Mucosa of rectum (tissue), 2 donors: ENCODE measurements at regions not wholly inside any gene's neighbourhood (a gene's known extent, or its start where the extent isn't known, plus 50 kb on each side); places are given as distances from the start of the nearest gene placed in this dataset.

Experiments used
- H3K27ac ChIP-seq, 2 donors: one replicate each; pipeline ENCODE4 v1.7.0; 2013; ENCODE audit warnings: inconsistent platforms in 2 of 2, low read depth in 2 of 2, low read length in 2 of 2
- H3K27me3 ChIP-seq, 2 donors: one replicate each; pipeline ENCODE4 v1.7.0; 2013; ENCODE audit warnings: low read length in 2 of 2; ENCODE audit not compliant: control insufficient read depth in 2 of 2, insufficient read depth in 2 of 2
- H3K36me3 ChIP-seq, 2 donors: one replicate each; pipeline ENCODE4 v1.7.0; 2013; ENCODE audit warnings: low read length in 2 of 2; ENCODE audit not compliant: control insufficient read depth in 2 of 2, insufficient read depth in 2 of 2
- H3K4me1 ChIP-seq, 2 donors: one replicate each; pipeline ENCODE4 v1.7.0; 2013; ENCODE audit warnings: low read length in 2 of 2, mild to moderate bottlenecking in 1 of 2; ENCODE audit not compliant: control insufficient read depth in 2 of 2, insufficient read depth in 2 of 2
- H3K4me3 ChIP-seq, 2 donors: one replicate each; pipeline ENCODE4 v1.7.0; 2013; ENCODE audit warnings: low read length in 2 of 2
- H3K9ac ChIP-seq, 2 donors: one replicate each; pipeline ENCODE4 v1.7.0; 2013; ENCODE audit warnings: low read length in 2 of 2, low read depth in 1 of 2, mild to moderate bottlenecking in 1 of 2
- H3K9me3 ChIP-seq, 2 donors: one replicate each; pipeline ENCODE4 v1.7.0; 2013; ENCODE audit warnings: low read length in 2 of 2; ENCODE audit not compliant: control insufficient read depth in 2 of 2
- donor health status: healthy.
- donor health status: Normal muscosa, but diverticular disease.

DNA sequence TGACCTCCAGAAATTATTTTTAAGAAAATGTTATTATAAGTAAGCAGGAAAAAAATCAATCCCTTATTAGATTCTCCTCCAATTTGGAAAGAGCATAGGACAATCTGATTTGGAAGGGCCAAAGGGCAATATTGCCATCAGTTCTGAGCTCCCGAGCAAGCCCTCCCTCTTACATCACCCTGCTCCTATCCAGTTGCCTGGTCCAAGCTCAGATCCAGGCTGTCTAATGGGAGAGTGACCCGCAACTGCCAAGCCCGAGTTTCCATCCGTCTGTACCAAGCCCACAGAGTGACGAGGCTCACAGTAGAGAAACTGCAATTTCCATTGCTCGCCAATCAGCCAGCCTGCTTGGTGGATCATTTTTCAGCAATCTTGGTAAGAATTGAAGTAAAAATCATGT lies 187.7 kb downstream of the MEX3B start:
- H3K36me3 ChIP-seq = no peaks in the 10 kb centered on the region
- no peaks in the 10 kb centered on the region for H3K4me1 ChIP-seq
- no peaks in the 10 kb centered on the region for H3K27me3 ChIP-seq
- H3K9me3 ChIP-seq = no peaks in the 10 kb centered on the region
- H3K9ac ChIP-seq = no peak overlapping the region
- no peak overlapping the region for H3K27ac ChIP-seq
- H3K4me3 ChIP-seq = no peak overlapping the region

- H3K27me3 ChIP-seq = no peaks in the 10 kb centered on the region
- no peaks in the 10 kb centered on the region for H3K36me3 ChIP-seq
- H3K9me3 ChIP-seq = no peaks in the 10 kb centered on the region
- H3K4me3 ChIP-seq = no peak overlapping the region
- no peak overlapping the region for H3K9ac ChIP-seq
- no peaks in the 10 kb centered on the region for H3K4me1 ChIP-seq
- no peak overlapping the region for H3K27ac ChIP-seq
These were observed 189.2 kb downstream of the MEX3B start for GRCh38 chr15:81856634-81857026.

GRCh38 chr15:81856001-81856633 lies 189.7 kb downstream of the MEX3B start:
- no peak overlapping the region for H3K4me3 ChIP-seq
- H3K9ac ChIP-seq = no peak overlapping the region
- no peaks in the 10 kb centered on the region for H3K27me3 ChIP-seq
- H3K9me3 ChIP-seq = no peaks in the 10 kb centered on the region
- H3K4me1 ChIP-seq = no peaks in the 10 kb centered on the region
- H3K36me3 ChIP-seq = no peaks in the 10 kb centered on the region
- no peak overlapping the region for H3K27ac ChIP-seq

DNA sequence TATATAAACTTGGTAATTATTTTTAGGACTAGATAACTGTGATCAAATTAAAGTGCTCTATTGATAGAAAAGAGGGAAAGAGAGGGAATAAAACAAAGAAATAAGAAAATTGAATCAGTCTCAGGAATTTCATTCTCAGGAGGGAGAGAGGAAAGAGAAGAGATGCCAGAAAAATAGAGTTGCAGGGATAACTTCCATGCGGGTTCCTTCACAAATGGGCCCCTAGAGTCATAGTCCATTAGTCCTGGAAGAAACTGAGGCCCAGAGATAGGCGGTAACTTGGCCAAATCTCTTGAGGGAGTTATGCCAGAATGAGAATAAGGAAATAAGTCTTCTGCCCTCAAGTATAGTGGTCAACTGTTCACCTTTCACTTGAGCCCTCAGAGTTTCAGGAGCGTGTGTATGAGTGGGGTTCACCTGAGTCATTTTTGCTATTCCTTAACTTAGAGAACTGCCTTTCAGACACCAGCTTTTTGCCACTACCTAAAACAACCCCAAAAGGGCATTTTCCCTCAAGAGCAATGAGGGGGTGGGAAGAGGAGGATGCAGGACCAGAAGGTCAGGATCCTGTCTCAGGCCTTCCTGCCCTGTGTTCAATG lies 192.6 kb downstream of the MEX3B start:
- no peaks in the 10 kb centered on the region for H3K27me3 ChIP-seq
- no peak overlapping the region for H3K9ac ChIP-seq
- no peak overlapping the region for H3K4me3 ChIP-seq
- H3K36me3 ChIP-seq = no peaks in the 10 kb centered on the region
- H3K9me3 ChIP-seq = no peaks in the 10 kb centered on the region
- H3K27ac ChIP-seq = no peak overlapping the region
- no peaks in the 10 kb centered on the region for H3K4me1 ChIP-seq

GRCh38 chr15:81852411-81853149 lies 193.2 kb downstream of the MEX3B start:
- H3K36me3 ChIP-seq = no peaks in the 10 kb centered on the region
- no peak overlapping the region for H3K9ac ChIP-seq
- H3K27ac ChIP-seq = no peak overlapping the region
- no peaks in the 10 kb centered on the region for H3K4me1 ChIP-seq
- H3K27me3 ChIP-seq = no peaks in the 10 kb centered on the region
- H3K4me3 ChIP-seq = no peak overlapping the region
- H3K9me3 ChIP-seq = no peaks in the 10 kb centered on the region

DNA sequence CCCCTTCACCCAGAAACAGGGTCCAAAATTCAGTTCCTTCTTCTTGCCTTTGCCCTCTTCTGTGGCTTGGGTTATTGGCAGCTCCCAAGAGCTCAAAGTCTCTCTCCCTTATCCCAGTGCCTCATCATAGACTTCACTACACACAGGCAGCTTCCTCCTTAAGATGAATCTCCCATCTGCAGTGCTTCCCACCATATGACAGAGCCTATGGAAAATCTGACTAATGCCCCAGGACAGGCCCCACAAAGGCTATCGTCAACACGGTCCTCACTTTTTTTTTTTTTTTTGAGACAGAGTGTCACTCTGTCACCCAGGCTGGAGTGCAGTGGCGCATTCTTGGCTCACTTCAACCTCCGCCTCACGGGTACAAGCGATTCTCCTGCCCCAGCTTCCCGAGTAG lies 194.1 kb downstream of the MEX3B start:
- Histone ChIP-seq H3K9ac (no peak overlapping the region), H3K9me3 (no peaks in the 10 kb centered on the region), H3K4me3 (no peak overlapping the region), H3K27me3 (no peaks in the 10 kb centered on the region), H3K36me3 (no peaks in the 10 kb centered on the region), H3K4me1 (no peaks in the 10 kb centered on the region), H3K27ac (no peak overlapping the region)

- Histone ChIP-seq H3K36me3 (no peaks in the 10 kb centered on the region), H3K4me1 (no peaks in the 10 kb centered on the region), H3K9me3 (no peaks in the 10 kb centered on the region), H3K27ac (no peak overlapping the region), H3K27me3 (no peaks in the 10 kb centered on the region), H3K9ac (no peak overlapping the region), H3K4me3 (no peak overlapping the region)
These were observed 194.5 kb downstream of the MEX3B start for GRCh38 chr15:81851325-81851724.

DNA sequence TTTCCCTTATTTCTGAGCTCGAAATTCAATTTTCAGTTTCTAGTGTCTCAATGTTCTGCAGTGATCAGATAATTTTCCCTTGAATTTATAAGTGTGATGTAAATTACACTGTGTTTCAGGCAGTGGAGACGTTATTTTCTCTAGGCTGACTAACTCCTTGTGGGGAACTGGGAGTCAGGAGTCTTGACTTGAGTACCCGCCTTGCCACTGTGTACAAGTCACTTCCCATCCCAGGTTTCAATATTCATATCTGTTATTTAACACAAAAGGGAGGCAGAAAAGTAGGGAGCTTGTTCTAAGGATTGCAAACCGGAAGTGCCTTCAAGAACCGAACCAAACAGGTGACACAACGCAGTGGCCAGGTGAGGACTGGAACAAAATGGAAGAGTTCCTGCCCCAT lies 196.5 kb downstream of the MEX3B start:
- H3K27me3 ChIP-seq = no peaks in the 10 kb centered on the region
- H3K27ac ChIP-seq = no peak overlapping the region
- no peaks in the 10 kb centered on the region for H3K4me1 ChIP-seq
- H3K36me3 ChIP-seq = no peaks in the 10 kb centered on the region
- no peak overlapping the region for H3K4me3 ChIP-seq
- H3K9me3 ChIP-seq = no peaks in the 10 kb centered on the region
- no peak overlapping the region for H3K9ac ChIP-seq

DNA sequence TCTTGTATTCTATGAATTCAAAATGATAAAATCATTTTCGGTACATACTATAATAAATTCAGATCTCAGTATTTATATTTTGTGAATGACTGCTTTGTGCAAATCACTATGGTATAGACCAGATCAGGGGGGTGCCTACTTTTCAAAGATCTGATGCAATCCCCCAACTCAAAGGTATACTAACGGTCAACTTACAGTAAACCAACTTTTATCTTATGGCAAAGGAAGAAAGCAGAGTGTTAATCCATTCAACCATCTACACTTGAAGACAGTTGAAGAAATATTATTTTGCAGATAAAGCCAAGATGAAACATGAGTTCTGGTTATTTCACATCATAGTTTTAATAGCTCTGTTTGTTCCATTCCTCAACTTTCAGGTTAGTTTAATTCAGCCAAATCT lies 197.1 kb downstream of the MEX3B start:
- no peak overlapping the region for H3K4me3 ChIP-seq
- H3K9me3 ChIP-seq = no peaks in the 10 kb centered on the region
- H3K27me3 ChIP-seq = no peaks in the 10 kb centered on the region
- H3K9ac ChIP-seq = no peak overlapping the region
- H3K27ac ChIP-seq = no peak overlapping the region
- H3K4me1 ChIP-seq = no peaks in the 10 kb centered on the region
- no peaks in the 10 kb centered on the region for H3K36me3 ChIP-seq

GRCh38 chr15:81843757-81844407 lies 201.9 kb downstream of the MEX3B start:
- Histone ChIP-seq H3K27ac (no peak overlapping the region), H3K27me3 (no peaks in the 10 kb centered on the region), H3K9ac (no peak overlapping the region), H3K4me1 (no peaks in the 10 kb centered on the region), H3K36me3 (no peaks in the 10 kb centered on the region), H3K4me3 (no peak overlapping the region), H3K9me3 (no peaks in the 10 kb centered on the region)
